ENCODE measurements at regions not wholly inside any gene's neighbourhood (a gene's known extent, or its start where the extent isn't known, plus 50 kb on each side); places are given as distances from the start of the nearest gene placed in this dataset.
"Not testable (repeated sequence)": the region's sequence is repeated elsewhere in the genome, so short reads cannot be mapped to it uniquely, and the experiment has no call there.

- ChIA-PET CTCF (interaction anchor here (1.1 to 4.6 kb wide), 6 partner anchors 9 to 61 kb away, joined by 3 to 21 read pairs (median 4); no protein-coding TSS in a partner anchor), POLR2A (no interaction called here)
- H3K27ac Mint-ChIP-seq: no peak overlapping the region
- no peak overlapping the region for H3K4me3 Mint-ChIP-seq
- DNase-seq: no peak
- no peaks in the 10 kb centered on the region for H3K36me3 Mint-ChIP-seq (ENCODE audit: low read depth)
- H3K9me3 Mint-ChIP-seq: no peaks in the 10 kb centered on the region
- no peaks in the 10 kb centered on the region for H3K4me1 Mint-ChIP-seq
- peaks cover 77% of the 10 kb centered on the region for H3K27me3 Mint-ChIP-seq
Observed at GRCh38 chr5:138640646-138641254, 65.5 kb upstream of the HSPA9 start.

- H3K4me1 Mint-ChIP-seq: no peaks in the 10 kb centered on the region
- no peak overlapping the region for H3K27ac Mint-ChIP-seq
- no peak for DNase-seq
- H3K4me3 Mint-ChIP-seq: no peak overlapping the region
- no peaks in the 10 kb centered on the region for H3K36me3 Mint-ChIP-seq (ENCODE audit: low read depth)
- H3K27me3 Mint-ChIP-seq: peaks cover 77% of the 10 kb centered on the region
- CTCF ChIA-PET: interaction anchor here (0.8 to 4.6 kb wide), 5 partner anchors 8 to 61 kb away, joined by 3 to 21 read pairs (median 4); no protein-coding TSS in a partner anchor
- POLR2A ChIA-PET: no interaction called here
- H3K9me3 Mint-ChIP-seq: no peaks in the 10 kb centered on the region
Observed at GRCh38 chr5:138640138-138640537, 64.9 kb upstream of the HSPA9 start.

- H3K9me3 Mint-ChIP-seq: no peaks in the 10 kb centered on the region
- no peaks in the 10 kb centered on the region for H3K36me3 Mint-ChIP-seq (ENCODE audit: low read depth)
- no peak overlapping the region for H3K4me3 Mint-ChIP-seq
- peaks cover 74% of the 10 kb centered on the region for H3K27me3 Mint-ChIP-seq
- ChIA-PET CTCF (interaction anchor here (0.8 to 1.7 kb wide), 3 partner anchors 8 to 10 kb away, joined by 3 to 5 read pairs (median 4); no protein-coding TSS in a partner anchor), POLR2A (no interaction called here)
- no peaks in the 10 kb centered on the region for H3K4me1 Mint-ChIP-seq
- no peak overlapping the region for H3K27ac Mint-ChIP-seq
- DNase-seq: no peak
Observed at GRCh38 chr5:138639326-138639725, 64.1 kb upstream of the HSPA9 start.

- Mint-ChIP-seq H3K27ac (no peak overlapping the region), H3K9me3 (no peaks in the 10 kb centered on the region), H3K4me3 (no peak overlapping the region), H3K36me3 (ENCODE audit: low read depth) (no peaks in the 10 kb centered on the region), H3K27me3 (peaks cover 69% of the 10 kb centered on the region), H3K4me1 (no peaks in the 10 kb centered on the region)
- ChIA-PET POLR2A (no interaction called here), CTCF (interaction anchor here (1.3 kb wide), 1 partner anchor 8 kb away, joined by 3 read pairs; no protein-coding TSS in a partner anchor)
- DNase-seq: no peak
Observed at GRCh38 chr5:138637256-138637655, 62.1 kb upstream of the HSPA9 start.

GRCh38 chr5:138636398-138636944, 61.3 kb upstream of the HSPA9 start:
- Mint-ChIP-seq H3K4me3 (no peak overlapping the region), H3K4me1 (no peaks in the 10 kb centered on the region), H3K36me3 (ENCODE audit: low read depth) (no peaks in the 10 kb centered on the region), H3K9me3 (no peaks in the 10 kb centered on the region), H3K27me3 (peaks cover 65% of the 10 kb centered on the region), H3K27ac (no peak overlapping the region)
- ChIA-PET CTCF (no interaction called here), POLR2A (no interaction called here)
- no peak for DNase-seq

- no peak overlapping the region for H3K4me3 Mint-ChIP-seq
- DNase-seq: no peak
- CTCF ChIA-PET: no interaction called here
- no peaks in the 10 kb centered on the region for H3K9me3 Mint-ChIP-seq
- H3K4me1 Mint-ChIP-seq: no peaks in the 10 kb centered on the region
- H3K27ac Mint-ChIP-seq: no peak overlapping the region
- no peaks in the 10 kb centered on the region for H3K36me3 Mint-ChIP-seq (ENCODE audit: low read depth)
- POLR2A ChIA-PET: interaction anchor here (0.5 kb wide), 1 partner anchor 9 kb away, joined by 6 read pairs; no protein-coding TSS in a partner anchor
- H3K27me3 Mint-ChIP-seq: peaks cover 59% of the 10 kb centered on the region
Observed at GRCh38 chr5:138635708-138636107, 60.5 kb upstream of the HSPA9 start.

GRCh38 chr5:138635265-138635664, 60.1 kb upstream of the HSPA9 start:
- H3K27me3 Mint-ChIP-seq: peaks cover 55% of the 10 kb centered on the region
- ChIA-PET POLR2A (interaction anchor here (0.5 kb wide), 1 partner anchor 8 kb away, joined by 6 read pairs; no protein-coding TSS in a partner anchor), CTCF (no interaction called here)
- no peak for DNase-seq
- H3K9me3 Mint-ChIP-seq: no peaks in the 10 kb centered on the region
- H3K36me3 Mint-ChIP-seq (ENCODE audit: low read depth): no peaks in the 10 kb centered on the region
- H3K4me1 Mint-ChIP-seq: no peaks in the 10 kb centered on the region
- no peak overlapping the region for H3K27ac Mint-ChIP-seq
- no peak overlapping the region for H3K4me3 Mint-ChIP-seq

- H3K27ac Mint-ChIP-seq; H3K9me3 Mint-ChIP-seq; POLR2A ChIA-PET; H3K4me3 Mint-ChIP-seq; DNase-seq; H3K4me1 Mint-ChIP-seq; H3K36me3 Mint-ChIP-seq (ENCODE audit: low read depth): not testable (repeated sequence)
- CTCF ChIA-PET: interaction anchor here (0.7 to 1.0 kb wide), 2 partner anchors 87 to 637 kb away, joined by 3 read pairs; no protein-coding TSS in a partner anchor
- H3K27me3 Mint-ChIP-seq: peaks cover 50% of the 10 kb centered on the region
Observed at GRCh38 chr5:138634804-138635203, 59.6 kb upstream of the HSPA9 start.

GRCh38 chr5:138632900-138633489, 57.8 kb upstream of the HSPA9 start:
- Mint-ChIP-seq H3K4me3 (no peak overlapping the region), H3K36me3 (ENCODE audit: low read depth) (no peaks in the 10 kb centered on the region), H3K9me3 (no peaks in the 10 kb centered on the region), H3K27me3 (peaks cover 36% of the 10 kb centered on the region), H3K4me1 (no peaks in the 10 kb centered on the region), H3K27ac (no peak overlapping the region)
- POLR2A ChIA-PET: no interaction called here
- no peak for DNase-seq
- CTCF ChIA-PET: interaction anchor here (1.1 kb wide), 1 partner anchor 70 kb away, joined by 4 read pairs; no protein-coding TSS in a partner anchor

- peaks cover 35% of the 10 kb centered on the region for H3K27me3 Mint-ChIP-seq
- no peak overlapping the region for H3K27ac Mint-ChIP-seq
- H3K9me3 Mint-ChIP-seq: no peaks in the 10 kb centered on the region
- H3K4me3 Mint-ChIP-seq: no peak overlapping the region
- no peak for DNase-seq
- POLR2A ChIA-PET: no interaction called here
- H3K4me1 Mint-ChIP-seq: no peaks in the 10 kb centered on the region
- H3K36me3 Mint-ChIP-seq (ENCODE audit: low read depth): no peaks in the 10 kb centered on the region
- CTCF ChIA-PET: interaction anchor here (0.8 kb wide), 1 partner anchor 9 kb away, joined by 4 read pairs; no protein-coding TSS in a partner anchor
Observed at GRCh38 chr5:138631096-138631928, 56.1 kb upstream of the HSPA9 start.

GRCh38 chr5:138629392-138629791, 54.2 kb upstream of the HSPA9 start:
- Mint-ChIP-seq H3K4me1 (no peaks in the 10 kb centered on the region), H3K27ac (no peak overlapping the region), H3K9me3 (no peaks in the 10 kb centered on the region), H3K4me3 (no peak overlapping the region), H3K27me3 (peaks cover 31% of the 10 kb centered on the region), H3K36me3 (ENCODE audit: low read depth) (no peaks in the 10 kb centered on the region)
- CTCF ChIA-PET: interaction anchor here (0.5 to 1.3 kb wide), 5 partner anchors 9 to 788 kb away, joined by 3 to 4 read pairs (median 3); no protein-coding TSS in a partner anchor
- POLR2A ChIA-PET: no interaction called here
- no peak for DNase-seq

GRCh38 chr5:138626333-138626944, 51.2 kb upstream of the HSPA9 start:
- H3K27me3 Mint-ChIP-seq: peaks cover 27% of the 10 kb centered on the region
- no peak overlapping the region for H3K4me3 Mint-ChIP-seq
- no peaks in the 10 kb centered on the region for H3K36me3 Mint-ChIP-seq (ENCODE audit: low read depth)
- H3K4me1 Mint-ChIP-seq: no peaks in the 10 kb centered on the region
- no peak for DNase-seq
- POLR2A ChIA-PET: interaction anchor here (0.7 kb wide), 1 partner anchor 9 kb away, joined by 6 read pairs; no protein-coding TSS in a partner anchor
- H3K27ac Mint-ChIP-seq: no peak overlapping the region
- H3K9me3 Mint-ChIP-seq: no peaks in the 10 kb centered on the region
- CTCF ChIA-PET: interaction anchor here (0.9 kb wide), 1 partner anchor 22 kb away, joined by 3 read pairs; no protein-coding TSS in a partner anchor

Data from activated CD4-positive, alpha-beta T cell treated with anti-CD3 and anti-CD28 coated beads, Interleukin-2, amount 10 ng/mL, durations not matched to agents 7 days and 5 days (primary cell).